Mesenchymal stem cell (in vitro differentiated cells and primary cell): ENCODE measurements at regions not wholly inside any gene's neighbourhood (a gene's known extent, or its start where the extent isn't known, plus 50 kb on each side); places are given as distances from the start of the nearest gene placed in this dataset.

Experiments
- DNase-seq: peaks from one replicate; pipeline ENCODE4 v3.0.0-alpha.2; 2013
- H2AFZ ChIP-seq: one replicate; pipeline ENCODE4 v1.6.1; 2013; ENCODE audit warnings: low read depth, mild to moderate bottlenecking, control low read depth, inconsistent platforms, low read length, moderate library complexity
- H2AK5ac ChIP-seq: 2 replicates; pipeline ENCODE4 v1.6.1; 2013; ENCODE audit warnings: low read length, moderate library complexity, mild to moderate bottlenecking, inconsistent platforms; ENCODE audit not compliant: severe bottlenecking
- H2BK120ac ChIP-seq: one replicate; pipeline ENCODE4 v1.6.1; 2013; ENCODE audit warnings: low read depth, mild to moderate bottlenecking, inconsistent platforms, low read length, moderate library complexity
- H2BK12ac ChIP-seq, 2 experiments: one replicate each; pipeline ENCODE4 v1.6.1; 2013; ENCODE audit warnings: inconsistent platforms in 2 of 2, low read length in 2 of 2, mild to moderate bottlenecking in 2 of 2, moderate library complexity in 2 of 2, control low read depth in 1 of 2
- H2BK15ac ChIP-seq: one replicate; pipeline ENCODE4 v1.6.1; 2013; ENCODE audit warnings: mild to moderate bottlenecking, low read depth, inconsistent platforms; ENCODE audit not compliant: poor library complexity, severe bottlenecking
- H2BK5ac ChIP-seq: 2 replicates; pipeline ENCODE4 v1.6.1; 2013; ENCODE audit warnings: low read depth, mild to moderate bottlenecking, low read length, control low read depth, inconsistent platforms; ENCODE audit not compliant: poor library complexity, severe bottlenecking
- H3K14ac ChIP-seq, 2 experiments: one replicate each; pipeline ENCODE4 v1.6.1; 2013; ENCODE audit warnings: inconsistent platforms in 2 of 2, low read length in 2 of 2, control low read depth in 1 of 2, mild to moderate bottlenecking in 1 of 2, moderate library complexity in 1 of 2
- H3K18ac ChIP-seq, 2 experiments: one replicate each; pipeline ENCODE4 v1.6.1; 2013; ENCODE audit warnings: inconsistent platforms in 2 of 2, low read length in 2 of 2, control low read depth in 1 of 2, low read depth in 1 of 2, mild to moderate bottlenecking in 1 of 2
- H3K23ac ChIP-seq, 2 experiments: one replicate each; pipeline ENCODE4 v1.6.1; 2013; ENCODE audit warnings: inconsistent platforms in 2 of 2, low read length in 2 of 2, mild to moderate bottlenecking in 2 of 2, moderate library complexity in 2 of 2, control low read depth in 1 of 2
- H3K27ac ChIP-seq: 2 replicates; pipeline ENCODE4 v1.5.1; 2013; ENCODE audit warnings: mild to moderate bottlenecking, moderate library complexity, low read length, control low read depth, inconsistent platforms; ENCODE audit not compliant: poor library complexity, severe bottlenecking
- H3K27me3 ChIP-seq, 2 experiments: 2 replicates each; pipeline versions ENCODE4 v1.6.1 to v1.7.0; 2013; ENCODE audit warnings: low read length in 2 of 2, mild to moderate bottlenecking in 2 of 2, moderate library complexity in 2 of 2, control low read depth in 1 of 2, inconsistent platforms in 1 of 2; ENCODE audit not compliant: control insufficient read depth in 1 of 2, insufficient read depth in 1 of 2
- H3K36me3 ChIP-seq, 2 experiments: 2 replicates each; pipeline versions ENCODE4 v1.6.1 to v1.7.0; 2013; ENCODE audit warnings: low read length in 2 of 2, control low read depth in 1 of 2, inconsistent platforms in 1 of 2, low read depth in 1 of 2, mild to moderate bottlenecking in 1 of 2; ENCODE audit not compliant: insufficient read depth in 2 of 2, control insufficient read depth in 1 of 2
- H3K4ac ChIP-seq, 2 experiments: one replicate each; pipeline ENCODE4 v1.6.1; 2013; ENCODE audit warnings: inconsistent platforms in 2 of 2, low read length in 2 of 2, mild to moderate bottlenecking in 2 of 2, moderate library complexity in 2 of 2, control low read depth in 1 of 2, low read depth in 1 of 2
- H3K4me1 ChIP-seq: 2 replicates; pipeline ENCODE4 v1.6.1; 2013; ENCODE audit warnings: low read depth, low read length, control low read depth; ENCODE audit not compliant: control insufficient read depth, insufficient read depth
- H3K4me2 ChIP-seq: 2 replicates; pipeline ENCODE4 v1.6.1; 2013; ENCODE audit warnings: low read length, mild to moderate bottlenecking, inconsistent platforms; ENCODE audit not compliant: poor library complexity, severe bottlenecking
- H3K4me3 ChIP-seq, 2 experiments: 2 replicates each; pipeline versions ENCODE4 v1.5.1 to v1.7.0; 2013; ENCODE audit warnings: low read length in 2 of 2, mild to moderate bottlenecking in 2 of 2, control low read depth in 1 of 2, low read depth in 1 of 2; ENCODE audit not compliant: insufficient read depth in 1 of 2
- H3K79me1 ChIP-seq: replicated peaks from 2 replicates; pipeline ENCODE4 v1.6.1; 2013; ENCODE audit warnings: mild to moderate bottlenecking, control low read depth, low read length, inconsistent platforms; ENCODE audit not compliant: poor library complexity, severe bottlenecking
- H3K9ac ChIP-seq: 2 replicates; pipeline ENCODE4 v1.7.0; 2013; ENCODE audit warnings: mild to moderate bottlenecking, low read length, moderate library complexity
- H3K9me3 ChIP-seq: 2 replicates; pipeline ENCODE4 v1.7.0; 2013; ENCODE audit warnings: mild to moderate bottlenecking, low read length; ENCODE audit not compliant: control insufficient read depth
- H4K8ac ChIP-seq: one replicate; pipeline ENCODE4 v1.6.1; 2013; ENCODE audit warnings: inconsistent platforms, mild to moderate bottlenecking, low read length, moderate library complexity
- H4K91ac ChIP-seq: one replicate; pipeline ENCODE4 v1.6.1; 2013; ENCODE audit warnings: mild to moderate bottlenecking, low read length, inconsistent platforms
- WGBS: methylation state at CpG from one replicate; pipeline ENCODE4 v1.1.7; 2013; ENCODE audit warnings: mixed read lengths; 5-methylcytosine and 5-hydroxymethylcytosine counted together

DNA sequence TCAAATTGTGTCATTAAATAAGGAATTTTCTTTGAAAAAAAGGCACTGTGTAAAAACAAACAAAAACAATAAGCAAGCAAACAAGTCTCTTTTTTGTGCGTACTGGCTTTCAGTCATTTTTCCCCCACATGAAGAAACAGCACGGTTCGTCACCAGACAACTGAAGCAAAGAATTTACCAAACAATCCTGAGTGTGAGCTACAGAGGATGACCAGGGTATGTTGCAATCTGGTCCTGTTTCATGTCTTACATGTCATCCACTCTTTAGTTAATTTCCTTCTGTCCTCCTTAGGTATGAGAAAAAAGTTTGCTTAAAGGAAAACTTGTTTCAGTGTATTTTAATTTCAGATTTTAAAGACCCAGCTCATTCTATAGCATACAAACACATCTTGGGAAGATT, 1080.7 kb upstream of the NUDT12 start:
- Histone ChIP-seq H3K79me1 (no peaks in the 10 kb centered on the region), H4K8ac (no peak overlapping the region), H3K4me3 (no peak overlapping the region), H3K4ac (no peak overlapping the region), H4K91ac (no peak overlapping the region), H3K9ac (no peak overlapping the region), H3K4me1 (no peaks in the 10 kb centered on the region), H2BK12ac (no peak overlapping the region), H3K4me2 (no peak overlapping the region), H2AFZ (no peak overlapping the region), H2BK120ac (no peak overlapping the region), H2AK5ac (no peak overlapping the region), H3K23ac (no peak overlapping the region), H3K18ac (no peak overlapping the region), H3K27ac (no peak overlapping the region), H3K14ac (no peak overlapping the region), H3K9me3 (no peaks in the 10 kb centered on the region), H3K36me3 (no peaks in the 10 kb centered on the region), H2BK15ac (no peak overlapping the region), H3K27me3 (no peaks in the 10 kb centered on the region), H2BK5ac (no peak overlapping the region)
- DNase-seq: peak; percentile 94
- WGBS: 9% methylated on average over 3 of the region's 3 CpGs

GRCh38 chr5:104635227-104635626, 1072.6 kb upstream of the NUDT12 start:
- 100% methylated on average over 1 of the region's 3 CpGs for WGBS
- H3K4me3 ChIP-seq: no peak overlapping the region
- H2BK12ac ChIP-seq: no peak overlapping the region
- H3K79me1 ChIP-seq: no peaks in the 10 kb centered on the region
- no peak overlapping the region for H4K8ac ChIP-seq
- no peak overlapping the region for H2BK120ac ChIP-seq
- H3K23ac ChIP-seq: no peak overlapping the region
- H2AK5ac ChIP-seq: no peak overlapping the region
- no peak overlapping the region for H3K4ac ChIP-seq
- DNase-seq: peak; percentile 33
- no peak overlapping the region for H4K91ac ChIP-seq
- no peak overlapping the region for H2BK15ac ChIP-seq
- H3K27ac ChIP-seq: peak overlapping the region; percentile 84
- H3K18ac ChIP-seq: no peak overlapping the region
- H2BK5ac ChIP-seq: no peak overlapping the region
- no peak overlapping the region for H3K9ac ChIP-seq
- no peak overlapping the region for H3K14ac ChIP-seq
- no peak overlapping the region for H2AFZ ChIP-seq
- no peaks in the 10 kb centered on the region for H3K9me3 ChIP-seq
- H3K27me3 ChIP-seq: no peaks in the 10 kb centered on the region
- peaks cover 2% of the 10 kb centered on the region for H3K4me1 ChIP-seq
- H3K36me3 ChIP-seq: no peaks in the 10 kb centered on the region
- H3K4me2 ChIP-seq: no peak overlapping the region

GRCh38 chr5:104628911-104629310, 1066.3 kb upstream of the NUDT12 start:
- H4K8ac ChIP-seq: no peak overlapping the region
- no peaks in the 10 kb centered on the region for H3K4me1 ChIP-seq
- H4K91ac ChIP-seq: no peak overlapping the region
- H2AK5ac ChIP-seq: no peak overlapping the region
- peaks cover 13% of the 10 kb centered on the region for H3K9me3 ChIP-seq
- no peaks in the 10 kb centered on the region for H3K79me1 ChIP-seq
- no peak overlapping the region for H2AFZ ChIP-seq
- no peak overlapping the region for H2BK5ac ChIP-seq
- no peak overlapping the region for H2BK120ac ChIP-seq
- no peak overlapping the region for H2BK12ac ChIP-seq
- no peak overlapping the region for H3K23ac ChIP-seq
- H3K27me3 ChIP-seq: no peaks in the 10 kb centered on the region
- H3K14ac ChIP-seq: no peak overlapping the region
- no peak overlapping the region for H3K4me2 ChIP-seq
- no peak overlapping the region for H3K18ac ChIP-seq
- no peak overlapping the region for H3K27ac ChIP-seq
- no peak overlapping the region for H3K4ac ChIP-seq
- no peak overlapping the region for H3K4me3 ChIP-seq
- H3K36me3 ChIP-seq: no peaks in the 10 kb centered on the region
- H3K9ac ChIP-seq: no peak overlapping the region
- H2BK15ac ChIP-seq: no peak overlapping the region
- DNase-seq: peak; percentile 22

- Histone ChIP-seq H3K4me3 (no peak overlapping the region), H3K14ac (no peak overlapping the region), H2BK120ac (no peak overlapping the region), H2AFZ (no peak overlapping the region), H3K9ac (no peak overlapping the region), H3K36me3 (no peaks in the 10 kb centered on the region), H3K27ac (no peak overlapping the region), H3K4ac (no peak overlapping the region), H3K9me3 (peaks cover 13% of the 10 kb centered on the region), H3K4me1 (no peaks in the 10 kb centered on the region), H4K8ac (no peak overlapping the region), H2BK15ac (no peak overlapping the region), H4K91ac (no peak overlapping the region), H3K18ac (no peak overlapping the region), H3K4me2 (no peak overlapping the region), H3K27me3 (no peaks in the 10 kb centered on the region), H3K79me1 (no peaks in the 10 kb centered on the region), H2AK5ac (no peak overlapping the region), H3K23ac (no peak overlapping the region), H2BK5ac (no peak overlapping the region), H2BK12ac (no peak overlapping the region)
- no peak for DNase-seq
- 74% methylated on average over 2 of the region's 2 CpGs for WGBS
Measured at GRCh38 chr5:104626122-104626521, 1063.5 kb upstream of the NUDT12 start.
